ENCODE measurements at regions not wholly inside any gene's neighbourhood (a gene's known extent, or its start where the extent isn't known, plus 50 kb on each side); places are given as distances from the start of the nearest gene placed in this dataset.

GRCh38 chr3:24589931-24590880, 95.6 kb upstream of the THRB start:
- no peaks in the 10 kb centered on the region for H3K9me3 ChIP-seq
- intact Hi-C loops (cut with DNase I, micrococcal nuclease) = loop anchor here in 1 of 2 donors (10.0 kb wide), 1 partner anchor 325 kb away; no protein-coding TSS in a partner anchor
- ATAC-seq (peak; percentile 91), DNase-seq (no peak)
- peaks cover 17% of the 10 kb centered on the region for H3K4me1 ChIP-seq (ENCODE audit: low read depth)
- no peaks in the 10 kb centered on the region for H3K36me3 ChIP-seq (ENCODE audit: low read depth)
- no peak overlapping the region for H3K4me3 ChIP-seq
- TF ChIP-seq CTCF (IDR thresholded peaks at IDR 0.05) = no peak

DNA sequence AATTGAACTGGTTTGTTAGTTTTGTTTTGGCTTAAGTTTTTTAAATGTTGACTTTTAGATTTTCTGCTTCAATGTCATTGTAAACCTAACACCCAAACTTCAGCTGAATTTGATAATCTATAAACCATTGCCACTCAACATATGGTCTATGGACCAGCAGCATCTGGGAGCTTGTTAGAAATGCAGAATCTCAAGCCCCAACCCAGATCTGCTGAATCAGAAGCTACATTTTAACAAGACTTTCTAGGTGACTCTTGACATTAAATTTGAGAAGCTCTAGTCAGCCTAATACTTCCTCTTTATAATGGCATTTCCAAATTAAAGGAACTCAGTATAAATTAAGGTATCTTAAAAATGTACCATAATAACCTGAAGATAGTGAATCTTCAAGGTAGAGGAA, 96.5 kb upstream of the THRB start:
- no peak for DNase-seq
- Histone ChIP-seq H3K4me1 (ENCODE audit: low read depth) (peaks cover 17% of the 10 kb centered on the region), H3K4me3 (no peak overlapping the region), H3K9me3 (no peaks in the 10 kb centered on the region), H3K36me3 (ENCODE audit: low read depth) (no peaks in the 10 kb centered on the region)
- intact Hi-C loops (cut with DNase I, micrococcal nuclease) = no loop called here
- ATAC-seq = no peak
- no peak for TF ChIP-seq CTCF (IDR thresholded peaks at IDR 0.05)

GRCh38 chr3:24591661-24592555, 97.3 kb upstream of the THRB start:
- TF ChIP-seq CTCF (IDR thresholded peaks at IDR 0.05) = no peak
- peaks cover 17% of the 10 kb centered on the region for H3K4me1 ChIP-seq (ENCODE audit: low read depth)
- peak; percentile 70 for ATAC-seq
- no peaks in the 10 kb centered on the region for H3K36me3 ChIP-seq (ENCODE audit: low read depth)
- H3K4me3 ChIP-seq = no peak overlapping the region
- intact Hi-C loops (cut with DNase I, micrococcal nuclease) = no loop called here
- no peaks in the 10 kb centered on the region for H3K9me3 ChIP-seq
- DNase-seq = peak in 1 of 3 donors; percentile 32

DNA sequence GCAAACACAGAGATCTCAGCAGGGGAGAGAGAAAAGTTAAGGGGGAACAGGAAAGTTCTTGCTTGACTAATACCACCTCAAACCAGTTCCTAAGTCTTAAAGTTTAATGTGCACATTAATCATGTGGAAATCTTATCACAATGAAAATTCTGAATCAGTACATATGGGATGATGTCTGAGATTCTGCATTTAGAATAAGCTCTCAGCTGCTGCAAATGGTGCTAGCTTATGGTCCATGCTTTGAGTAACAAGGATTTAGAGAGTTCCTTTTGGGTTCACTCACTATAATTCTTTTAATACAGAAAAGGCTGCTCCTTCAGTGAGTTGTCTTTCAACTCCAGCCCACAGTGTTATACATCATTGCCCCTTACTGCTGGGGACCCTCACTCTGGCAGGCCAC, 99.5 kb upstream of the THRB start:
- peaks cover 14% of the 10 kb centered on the region for H3K4me1 ChIP-seq (ENCODE audit: low read depth)
- no peaks in the 10 kb centered on the region for H3K36me3 ChIP-seq (ENCODE audit: low read depth)
- H3K9me3 ChIP-seq = no peaks in the 10 kb centered on the region
- intact Hi-C loops (cut with DNase I, micrococcal nuclease) = no loop called here
- TF ChIP-seq CTCF (IDR thresholded peaks at IDR 0.05) = no peak
- H3K4me3 ChIP-seq = no peak overlapping the region
- DNase-seq (no peak), ATAC-seq (no peak)

- Histone ChIP-seq H3K36me3 (ENCODE audit: low read depth) (no peaks in the 10 kb centered on the region), H3K4me3 (no peak overlapping the region), H3K4me1 (ENCODE audit: low read depth) (peaks cover 8% of the 10 kb centered on the region), H3K9me3 (no peaks in the 10 kb centered on the region)
- no peak for TF ChIP-seq CTCF (IDR thresholded peaks at IDR 0.05)
- intact Hi-C loops (cut with DNase I, micrococcal nuclease) = no loop called here
- no peak for DNase-seq
- ATAC-seq = peak; percentile 72
Observed at GRCh38 chr3:24595796-24596195, 101.1 kb upstream of the THRB start.

Measured in mucosa of descending colon (tissue), 3 donors.